ENCODE measurements at regions not wholly inside any gene's neighbourhood (a gene's known extent, or its start where the extent isn't known, plus 50 kb on each side); places are given as distances from the start of the nearest gene placed in this dataset.

DNA sequence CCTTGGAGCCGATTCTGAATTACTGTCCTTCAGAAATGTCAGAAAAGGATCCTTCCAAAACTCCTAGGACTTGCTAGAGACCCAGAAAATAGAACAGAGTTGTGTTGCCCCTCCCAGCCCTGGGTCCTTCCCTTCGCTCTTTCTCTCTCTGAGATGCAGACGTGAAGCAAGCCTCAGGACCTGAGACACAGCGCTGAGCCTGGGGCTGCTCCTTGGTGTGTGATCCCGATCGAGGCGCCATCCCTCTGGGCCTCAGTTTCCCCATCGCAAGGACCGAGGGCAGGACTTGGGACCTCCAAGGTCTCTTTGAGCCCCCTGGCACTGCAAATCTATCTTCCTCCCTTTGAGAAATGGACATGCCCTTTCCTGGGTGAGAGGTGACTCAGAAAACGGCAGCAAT lies 533.5 kb downstream of the TBC1D22A start:
- H3K4me1 ChIP-seq (ENCODE audit: control insufficient read depth in 1 of 2, insufficient read depth in 2 of 2, low read length in 2 of 2) = peaks cover 4 to 21% of the 10 kb centered on the region in 2 experiments; a peak in 3 of 4 replicates
- no peak overlapping the region for H3K4me2 ChIP-seq (ENCODE audit: low read length)
- POLR2A ChIA-PET = no interaction called here
- no peak overlapping the region for H3K27ac ChIP-seq (ENCODE audit: low read depth, low read length)
- no peak for ATAC-seq
- no peaks in the 10 kb centered on the region for H3K9me3 ChIP-seq (ENCODE audit: control insufficient read depth in 1 of 2, insufficient read depth in 1 of 2, low read depth in 1 of 2, low read length in 2 of 2)
- no peak overlapping the region for H3K9ac ChIP-seq (ENCODE audit: low read length)
- CTCF ChIA-PET = no interaction called here
- H3K27me3 ChIP-seq (ENCODE audit: insufficient read depth, low read length) = no peaks in the 10 kb centered on the region
- no peak for DNase-seq (ENCODE audit: low read depth, low spot score)
- H2AFZ ChIP-seq (ENCODE audit: low read depth, low read length, poor library complexity, severe bottlenecking) = no peak overlapping the region
- intact Hi-C loops (cut with micrococcal nuclease) = no loop called here
- no peak for TF ChIP-seq POLR2A (IDR thresholded peaks at IDR 0.05; ENCODE audit: borderline replicate concordance, extremely low read depth, insufficient read depth, insufficient read length)
- no peak for TF ChIP-seq CBX3 (IDR thresholded peaks at IDR 0.05; ENCODE audit: low read depth)
- no peak for TF ChIP-seq SIN3A (IDR thresholded peaks at IDR 0.05; ENCODE audit: low read depth)
- TF ChIP-seq, protein P1, sequence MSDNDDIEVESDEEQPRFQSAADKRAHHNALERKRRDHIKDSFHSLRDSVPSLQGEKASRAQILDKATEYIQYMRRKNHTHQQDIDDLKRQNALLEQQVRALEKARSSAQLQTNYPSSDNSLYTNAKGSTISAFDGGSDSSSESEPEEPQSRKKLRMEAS (IDR thresholded peaks at IDR 0.05) = no peak
- no peaks in the 10 kb centered on the region for H3K36me3 ChIP-seq (ENCODE audit: control insufficient read depth in 1 of 2, insufficient read depth in 2 of 2, low read length in 2 of 2)
- H3K9me2 ChIP-seq (ENCODE audit: insufficient read depth) = no peaks in the 10 kb centered on the region
- no peak overlapping the region for H3K4me3 ChIP-seq (replicated peaks in 1 of 2; ENCODE audit: low read depth in 1 of 2, low read length in 2 of 2)
- no peaks in the 10 kb centered on the region for H4K20me1 ChIP-seq (ENCODE audit: insufficient read depth)
- BruUV-seq (replicated peaks) = no TSS peak
- RAD21 ChIA-PET (ENCODE audit: low non-redundant PET in 1 of 2, low total read pairs in 2 of 2, uncharacterized antibody in 2 of 2, unreplicated experiment in 2 of 2) = no interaction called here
- H3K79me2 ChIP-seq (ENCODE audit: insufficient read depth, low read length) = no peaks in the 10 kb centered on the region

DNA sequence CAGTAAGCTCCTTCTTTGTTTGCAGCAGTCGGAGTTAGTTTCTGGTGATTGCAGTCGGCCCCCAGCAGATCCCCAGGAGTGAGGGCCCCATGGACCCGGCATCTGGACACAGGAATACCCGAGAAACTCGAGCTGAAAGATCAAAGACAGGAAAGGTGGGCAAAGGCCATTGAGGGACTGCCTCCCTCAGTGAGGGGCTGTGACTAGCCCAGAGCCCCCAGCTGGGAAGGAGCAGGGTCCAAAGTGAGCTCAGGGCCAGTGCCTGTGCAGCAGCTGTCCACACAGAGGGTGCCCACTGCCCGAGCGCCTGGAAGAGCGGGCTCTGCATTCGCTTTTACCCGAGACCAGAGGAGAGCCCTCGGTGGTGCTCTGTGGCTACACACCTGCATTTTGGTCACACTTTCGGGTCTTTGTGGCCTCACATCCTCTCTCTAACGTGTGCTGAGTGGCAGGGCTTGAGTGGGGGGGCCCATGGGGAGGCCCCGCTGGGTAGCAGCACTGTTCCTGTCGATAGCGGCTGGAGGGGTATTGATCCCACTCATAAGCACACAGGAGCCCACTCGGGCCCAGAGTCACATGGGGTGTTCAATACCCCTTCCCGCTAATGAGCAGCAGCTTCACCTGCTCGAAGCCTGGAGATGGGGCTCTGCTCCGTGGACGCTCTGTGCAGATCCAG lies 532.9 kb downstream of the TBC1D22A start:
- H3K4me3 ChIP-seq (replicated peaks in 1 of 2; ENCODE audit: low read depth in 1 of 2, low read length in 2 of 2) = no peak overlapping the region
- no peaks in the 10 kb centered on the region for H3K9me2 ChIP-seq (ENCODE audit: insufficient read depth)
- ATAC-seq (no peak), DNase-seq (ENCODE audit: low read depth, low spot score) (no peak)
- no peaks in the 10 kb centered on the region for H3K27me3 ChIP-seq (ENCODE audit: insufficient read depth, low read length)
- H3K36me3 ChIP-seq (ENCODE audit: control insufficient read depth in 1 of 2, insufficient read depth in 2 of 2, low read length in 2 of 2) = no peaks in the 10 kb centered on the region
- intact Hi-C loops (cut with micrococcal nuclease) = no loop called here
- H3K27ac ChIP-seq (ENCODE audit: low read depth, low read length) = no peak overlapping the region
- peaks cover 4 to 27% of the 10 kb centered on the region in 2 experiments; a peak in 3 of 4 replicates for H3K4me1 ChIP-seq (ENCODE audit: control insufficient read depth in 1 of 2, insufficient read depth in 2 of 2, low read length in 2 of 2)
- BruUV-seq (replicated peaks) = no TSS peak
- no peak overlapping the region for H3K4me2 ChIP-seq (ENCODE audit: low read length)
- no peaks in the 10 kb centered on the region for H3K9me3 ChIP-seq (ENCODE audit: control insufficient read depth in 1 of 2, insufficient read depth in 1 of 2, low read depth in 1 of 2, low read length in 2 of 2)
- ChIA-PET CTCF (no interaction called here), RAD21 (ENCODE audit: low non-redundant PET in 1 of 2, low total read pairs in 2 of 2, uncharacterized antibody in 2 of 2, unreplicated experiment in 2 of 2) (no interaction called here), POLR2A (interaction anchor here (1.1 kb wide), 1 partner anchor 16 kb away, joined by 3 read pairs; no protein-coding TSS in a partner anchor)
- no peak overlapping the region for H3K9ac ChIP-seq (ENCODE audit: low read length)
- TF ChIP-seq ZNF274 (IDR thresholded peaks at IDR 0.05; ENCODE audit: low read depth, low read length) (no peak), JUND (IDR thresholded peaks at IDR 0.05) (no peak), FOSL1 (IDR thresholded peaks at IDR 0.05; ENCODE audit: low read depth) (no peak), SRF (IDR thresholded peaks at IDR 0.05; ENCODE audit: low read depth) (no peak), RAD21 (IDR thresholded peaks at IDR 0.05; ENCODE audit: low read depth) (no peak), SIN3A (IDR thresholded peaks at IDR 0.05; ENCODE audit: low read depth) (no peak), ELF1 (IDR thresholded peaks at IDR 0.05; ENCODE audit: borderline replicate concordance, low read depth) (no peak), CEBPB (IDR thresholded peaks at IDR 0.05; ENCODE audit: low read depth) (no peak), ZFX (IDR thresholded peaks at IDR 0.05) (no peak), POLR2A (IDR thresholded peaks at IDR 0.05; ENCODE audit: borderline replicate concordance, extremely low read depth, insufficient read depth, insufficient read length) (no peak), YY1 (IDR thresholded peaks at IDR 0.05; ENCODE audit: extremely low read depth, insufficient replicate concordance, low read depth, low read length) (no peak), EGR1 (IDR thresholded peaks at IDR 0.05; ENCODE audit: low read depth) (no peak), SP1 (IDR thresholded peaks at IDR 0.05; ENCODE audit: low read depth) (no peak), CBX3 (IDR thresholded peaks at IDR 0.05; ENCODE audit: low read depth) (no peak)
- TF ChIP-seq, protein P1 (IDR thresholded peaks at IDR 0.05) = no peak
- TF ChIP-seq, protein P2, sequence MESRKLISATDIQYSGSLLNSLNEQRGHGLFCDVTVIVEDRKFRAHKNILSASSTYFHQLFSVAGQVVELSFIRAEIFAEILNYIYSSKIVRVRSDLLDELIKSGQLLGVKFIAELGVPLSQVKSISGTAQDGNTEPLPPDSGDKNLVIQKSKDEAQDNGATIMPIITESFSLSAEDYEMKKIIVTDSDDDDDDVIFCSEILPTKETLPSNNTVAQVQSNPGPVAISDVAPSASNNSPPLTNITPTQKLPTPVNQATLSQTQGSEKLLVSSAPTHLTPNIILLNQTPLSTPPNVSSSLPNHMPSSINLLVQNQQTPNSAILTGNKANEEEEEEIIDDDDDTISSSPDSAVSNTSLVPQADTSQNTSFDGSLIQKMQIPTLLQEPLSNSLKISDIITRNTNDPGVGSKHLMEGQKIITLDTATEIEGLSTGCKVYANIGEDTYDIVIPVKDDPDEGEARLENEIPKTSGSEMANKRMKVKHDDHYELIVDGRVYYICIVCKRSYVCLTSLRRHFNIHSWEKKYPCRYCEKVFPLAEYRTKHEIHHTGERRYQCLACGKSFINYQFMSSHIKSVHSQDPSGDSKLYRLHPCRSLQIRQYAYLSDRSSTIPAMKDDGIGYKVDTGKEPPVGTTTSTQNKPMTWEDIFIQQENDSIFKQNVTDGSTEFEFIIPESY (IDR thresholded peaks at IDR 0.05; ENCODE audit: extremely low read depth, insufficient replicate concordance, low read length) = no peak
- no peak overlapping the region for H2AFZ ChIP-seq (ENCODE audit: low read depth, low read length, poor library complexity, severe bottlenecking)
- no peaks in the 10 kb centered on the region for H3K79me2 ChIP-seq (ENCODE audit: insufficient read depth, low read length)
- no peaks in the 10 kb centered on the region for H4K20me1 ChIP-seq (ENCODE audit: insufficient read depth)
